Lung (tissue), 11 donors: ENCODE measurements at regions not wholly inside any gene's neighbourhood (a gene's known extent, or its start where the extent isn't known, plus 50 kb on each side); places are given as distances from the start of the nearest gene placed in this dataset.

Experiments used
- ATAC-seq: fragments of 200-7000 bp; cut with Tn5 transposase; one replicate; pipeline ENCODE4 v1.9.1; 2020; ENCODE audit warnings: moderate number of reproducible peaks; ENCODE audit not compliant: insufficient read depth, low FRiP score
- DNase-seq, 3 donors: peaks; one replicate each; pipeline ENCODE4 v3.0.0-alpha.2; 2013 to 2017
- H3K27ac ChIP-seq, 2 donors: one replicate each; pipeline ENCODE4 v1.5.1; 2013; ENCODE audit warnings: mild to moderate bottlenecking in 2 of 2, moderate library complexity in 2 of 2, control low read depth in 1 of 2, inconsistent platforms in 1 of 2, low read depth in 1 of 2, low read length in 1 of 2
- H3K27me3 ChIP-seq, 3 donors: one replicate each; pipeline ENCODE4 v1.5.1; 2013; ENCODE audit warnings: low read length in 2 of 3; ENCODE audit not compliant: control insufficient read depth in 3 of 3, insufficient read depth in 3 of 3
- H3K36me3 ChIP-seq, 4 donors: one replicate each; pipeline ENCODE4 v1.5.1; 2013; ENCODE audit warnings: low read length in 4 of 4, mild to moderate bottlenecking in 1 of 4, moderate library complexity in 1 of 4; ENCODE audit not compliant: control insufficient read depth in 4 of 4, insufficient read depth in 4 of 4
- H3K4me1 ChIP-seq, 5 donors: one replicate each; pipeline ENCODE4 v1.5.1; 2013; ENCODE audit warnings: low read length in 5 of 5, mild to moderate bottlenecking in 2 of 5, moderate library complexity in 1 of 5; ENCODE audit not compliant: control insufficient read depth in 5 of 5, insufficient read depth in 5 of 5
- H3K4me3 ChIP-seq: one replicate; pipeline ENCODE4 v1.5.1; 2013; ENCODE audit warnings: mild to moderate bottlenecking, control low read depth, moderate library complexity
- H3K9ac ChIP-seq, 2 donors: one replicate each; pipeline ENCODE4 v1.5.1; 2013; ENCODE audit warnings: low read length in 2 of 2, control low read depth in 1 of 2; ENCODE audit not compliant: insufficient read depth in 1 of 2
- H3K9me3 ChIP-seq, 4 donors: one replicate each; pipeline ENCODE4 v1.5.1; 2013; ENCODE audit warnings: low read length in 3 of 4, mild to moderate bottlenecking in 1 of 4, moderate library complexity in 1 of 4; ENCODE audit not compliant: control insufficient read depth in 4 of 4, insufficient read depth in 3 of 4
- CTCF ChIP-seq: IDR thresholded peaks from 2 replicates; pipeline ENCODE4 v1.5.1; 2012; ENCODE audit warnings: mild to moderate bottlenecking; ENCODE audit errors: control extremely low read depth, extremely low read depth
- WGBS, 2 donors: extraction: QIAGEN DNeasy Blood & Tissue Kit; methylation state at CpG; one replicate each; pipeline ENCODE4 v1.1.7; 2013; 5-methylcytosine and 5-hydroxymethylcytosine counted together
- donor health status: control.
- donor health status: control.
- donor health status: Bipolar disorder and iron deficiency.
- donor health status: healthy.
- donor health status: DM: yes; HTN: yes; CAD: no.

- peaks cover 0 to 3% (median 1%) of the 10 kb centered on the region in 4 donors for H3K36me3 ChIP-seq
- no peak for TF ChIP-seq CTCF
- DNase-seq (no peak), ATAC-seq (no peak)
- H3K4me3 ChIP-seq, result no peak overlapping the region
- no peak overlapping the region for H3K9ac ChIP-seq
- H3K4me1 ChIP-seq, result no peaks in the 10 kb centered on the region
- H3K27me3 ChIP-seq, result no peaks in the 10 kb centered on the region
- WGBS, 2 donors, result 60 to 72% methylated on average over 2 of the region's 2 CpGs
- H3K9me3 ChIP-seq, result no peaks in the 10 kb centered on the region
- H3K27ac ChIP-seq, result no peak overlapping the region
These were observed 65.7 kb downstream of the DISP1 start for GRCh38 chr1:222880587-222880986.

- Histone ChIP-seq H3K4me1 (peaks cover 0 to 9% (median 0%) of the 10 kb centered on the region in 5 donors), H3K9me3 (no peaks in the 10 kb centered on the region), H3K4me3 (no peak overlapping the region), H3K27ac (no peak overlapping the region), H3K9ac (no peak overlapping the region), H3K36me3 (peaks cover 0 to 4% (median 0%) of the 10 kb centered on the region in 4 donors), H3K27me3 (no peaks in the 10 kb centered on the region)
- no peak for TF ChIP-seq CTCF
- DNase-seq, result peak in 2 of 3 donors; percentile 58 to 59
- WGBS, 2 donors, result 77 to 78% methylated on average over 4 of the region's 4 CpGs
- ATAC-seq, result no peak
These were observed 71.5 kb downstream of the DISP1 start for GRCh38 chr1:222886194-222886854.

GRCh38 chr1:222886878-222887351 lies 72.1 kb downstream of the DISP1 start:
- Histone ChIP-seq H3K9ac (peak overlapping the region in 1 of 2 donors; percentile 50), H3K27ac (no peak overlapping the region), H3K27me3 (no peaks in the 10 kb centered on the region), H3K4me1 (peaks cover 0 to 9% (median 0%) of the 10 kb centered on the region in 5 donors), H3K4me3 (no peak overlapping the region), H3K36me3 (peaks cover 0 to 4% (median 0%) of the 10 kb centered on the region in 4 donors), H3K9me3 (no peaks in the 10 kb centered on the region)
- WGBS, 2 donors, result 42 to 67% methylated on average over 1 of the region's 1 CpG
- peak in 1 of 3 donors; percentile 59 for DNase-seq
- TF ChIP-seq CTCF, result no peak
- no peak for ATAC-seq
